Effector CD8-positive, alpha-beta T cell (primary cell): ENCODE measurements at regions not wholly inside any gene's neighbourhood (a gene's known extent, or its start where the extent isn't known, plus 50 kb on each side); places are given as distances from the start of the nearest gene placed in this dataset.
"Not testable (repeated sequence)": the region's sequence is repeated elsewhere in the genome, so short reads cannot be mapped to it uniquely, and the experiment has no call there.

Experiments
- DNase-seq: peaks from one replicate; lab custom pipeline; 2025; lab: John Stamatoyannopoulos, UW

DNA sequence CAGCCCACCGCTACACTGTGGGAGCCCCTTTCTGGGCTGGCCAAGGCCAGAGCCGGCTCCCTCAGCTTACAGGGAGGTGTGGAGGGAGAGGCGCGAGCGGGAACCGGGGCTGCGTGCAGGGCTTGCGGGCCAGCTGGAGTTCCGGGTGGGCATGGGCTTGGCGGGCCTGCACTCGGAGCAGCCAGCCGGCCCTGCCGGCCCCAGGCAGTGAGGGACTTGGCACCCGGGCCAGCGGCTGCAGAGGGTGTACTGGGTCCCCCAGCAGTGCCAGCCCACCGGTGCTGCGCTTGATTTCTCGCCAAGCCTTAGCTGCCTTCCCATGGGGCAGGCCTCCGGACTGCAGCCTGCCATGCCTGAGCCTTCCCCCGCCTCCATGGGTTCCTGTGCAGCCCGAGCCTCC is 306.2 kb downstream of the PPP4R3C start:
- DNase-seq, result not testable (repeated sequence)

DNA sequence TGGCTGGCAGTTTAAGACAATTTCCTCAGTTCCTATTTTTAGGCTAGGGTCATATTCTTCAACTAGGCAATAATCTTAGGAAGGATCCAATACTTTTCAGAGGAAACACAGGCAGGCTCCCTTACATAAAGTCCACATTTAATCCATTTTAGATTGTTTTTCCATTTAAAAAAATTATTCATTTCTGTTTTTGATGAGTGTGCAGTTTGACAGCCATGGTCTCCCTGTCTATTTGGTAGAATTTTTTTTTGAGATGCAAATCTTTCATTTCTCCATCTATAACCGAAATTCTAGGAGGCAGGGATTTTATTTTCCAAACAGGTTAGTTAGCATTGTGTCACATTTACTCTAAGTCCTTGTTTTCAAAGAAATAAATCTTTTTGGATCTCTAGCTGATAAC is 326.8 kb downstream of the PPP4R3C start:
- DNase-seq, result no peak

GRCh38 chrX:27132862-27133261 is 330.3 kb downstream of the PPP4R3C start:
- no peak for DNase-seq

DNA sequence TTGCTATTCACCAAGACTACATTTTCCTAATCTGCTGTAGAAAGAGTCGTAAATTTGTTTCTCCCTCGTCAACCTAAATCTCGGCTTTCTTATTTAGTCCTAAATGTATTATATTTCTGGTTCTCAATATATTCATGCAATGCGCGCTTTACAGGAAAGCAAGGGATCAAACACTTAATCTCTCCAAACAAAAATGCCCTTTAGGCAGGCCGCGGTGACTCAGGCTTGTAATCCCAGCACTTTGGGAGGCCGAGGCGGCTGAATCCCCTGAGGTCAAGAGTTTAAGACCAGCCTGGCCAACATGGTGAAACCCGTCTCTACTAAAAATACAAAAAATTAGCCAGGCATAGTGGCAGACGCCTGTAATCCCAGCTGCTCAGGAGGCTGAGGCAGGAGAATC is 376.0 kb downstream of the PPP4R3C start:
- DNase-seq, result not testable (repeated sequence)

DNA sequence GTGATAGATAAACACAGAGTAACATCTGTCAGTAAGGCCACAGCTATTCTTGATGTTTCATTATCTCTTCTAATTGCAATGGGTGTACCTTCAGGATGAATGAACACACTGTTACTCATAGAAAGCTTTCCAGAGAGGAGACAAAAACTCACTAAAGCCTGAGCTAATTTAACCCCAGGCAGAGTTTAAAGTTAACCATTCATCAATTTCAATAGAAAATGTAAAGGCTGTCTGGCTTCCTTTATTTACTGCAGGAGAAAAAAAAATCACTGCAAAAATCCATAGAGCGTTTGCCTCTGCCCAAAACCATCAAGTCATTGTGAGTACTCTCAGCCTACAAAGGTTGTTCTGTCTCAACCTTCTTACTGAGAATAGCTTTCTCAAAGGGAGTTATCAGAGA is 376.9 kb downstream of the PPP4R3C start:
- no peak for DNase-seq

GRCh38 chrX:27085346-27085745 is 377.8 kb downstream of the PPP4R3C start:
- DNase-seq, result no peak

DNA sequence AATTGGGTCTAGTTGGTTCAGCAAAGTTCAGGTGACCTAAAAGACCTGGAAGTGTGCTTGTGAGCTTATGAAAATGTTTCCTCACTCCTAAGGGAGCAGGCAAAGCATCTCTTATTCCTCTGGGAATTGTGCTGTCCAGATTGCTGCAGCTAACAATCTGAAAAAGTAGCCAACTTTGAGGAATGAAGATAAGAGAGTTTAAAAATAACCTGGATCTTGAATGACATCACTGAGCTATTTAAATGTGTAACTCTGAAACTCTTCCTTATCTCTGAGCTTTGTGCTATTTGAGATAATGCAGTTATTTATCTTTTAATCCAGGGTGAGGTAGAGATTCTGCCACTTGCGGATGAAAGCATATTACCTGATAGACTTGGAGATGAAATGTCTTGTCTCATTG is 384.8 kb downstream of the PPP4R3C start:
- DNase-seq, result no peak

DNA sequence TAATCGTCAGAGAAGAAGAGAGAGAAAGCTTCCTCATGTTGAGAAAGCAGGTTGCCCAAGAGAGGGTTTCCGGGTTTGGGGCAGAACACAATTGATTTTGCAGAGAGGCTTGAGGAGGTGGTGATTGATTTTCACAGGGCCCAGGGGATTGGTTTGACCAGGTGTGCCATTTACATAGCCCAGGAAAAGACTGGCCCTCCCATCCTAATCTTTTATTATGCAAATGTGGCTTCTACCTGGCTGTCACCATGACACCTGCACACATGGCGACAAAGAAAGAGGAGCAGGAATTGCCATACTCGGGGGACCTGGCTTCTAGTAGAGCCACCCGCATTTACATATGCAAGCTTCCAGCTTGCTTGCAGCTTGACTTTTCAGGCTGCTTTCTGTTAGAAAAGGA is 405.3 kb downstream of the PPP4R3C start:
- DNase-seq, result no peak

- DNase-seq, result no peak
These were observed 423.8 kb downstream of the PPP4R3C start for GRCh38 chrX:27039332-27039731.

DNA sequence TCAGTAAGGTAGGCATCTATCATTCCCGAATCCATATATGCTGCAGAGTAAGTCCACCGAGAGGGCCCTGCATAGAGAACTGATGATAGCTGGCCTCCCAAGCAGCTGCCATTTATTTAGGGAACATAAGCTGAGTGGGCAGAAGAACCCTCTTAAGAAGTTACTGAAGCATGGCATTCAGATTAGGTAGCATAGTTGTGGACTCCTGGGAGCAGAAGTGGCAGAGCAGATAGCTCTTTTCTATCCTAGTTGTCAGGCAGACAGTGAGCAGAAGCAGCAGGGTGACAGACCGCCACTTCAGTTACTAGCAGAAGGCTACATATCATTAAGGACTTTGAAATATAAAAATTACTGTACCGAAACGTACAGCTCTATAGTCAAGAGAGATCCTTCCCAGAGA is 454.7 kb downstream of the PPP4R3C start:
- no peak for DNase-seq

DNA sequence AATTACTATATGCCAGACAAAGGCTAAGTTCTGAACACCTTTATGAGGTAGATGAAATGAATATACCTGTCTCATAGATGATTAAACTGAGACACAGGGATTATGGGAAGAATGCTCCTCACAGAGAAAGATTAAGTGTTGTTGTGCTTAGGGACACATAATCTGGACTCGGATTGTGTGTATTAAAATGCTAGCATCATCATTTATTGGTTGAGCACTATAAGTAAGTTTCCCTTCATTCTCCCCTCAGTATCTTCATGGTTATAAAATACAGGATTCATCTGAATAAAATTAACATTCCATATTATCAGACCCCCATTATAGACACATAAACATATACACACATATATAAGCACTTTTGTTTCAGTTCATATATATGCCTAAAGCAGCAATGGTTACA is 463.5 kb downstream of the PPP4R3C start:
- no peak for DNase-seq

DNA sequence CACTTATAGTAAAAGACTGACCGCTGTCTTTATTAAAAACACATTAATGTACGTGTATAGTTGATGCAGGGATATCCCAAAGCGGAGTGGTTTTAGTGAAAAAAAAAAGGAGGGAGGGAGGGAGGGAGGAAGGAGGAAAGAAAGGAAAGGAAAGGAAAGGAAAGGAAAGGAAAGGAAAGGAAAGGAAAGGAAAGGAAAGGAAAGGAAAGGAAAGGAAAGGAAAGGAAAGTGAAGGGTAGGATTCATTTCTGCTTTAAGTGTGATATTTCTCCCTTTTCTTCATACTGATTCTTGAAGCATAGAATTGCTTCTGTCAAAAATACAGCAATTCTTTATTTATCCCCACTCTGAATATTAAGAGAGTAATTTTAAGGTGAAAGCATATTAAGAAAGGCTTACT is 504.9 kb downstream of the PPP4R3C start:
- DNase-seq, result no peak

GRCh38 chrX:26954029-26954428 is 509.1 kb downstream of the PPP4R3C start:
- DNase-seq, result no peak

DNA sequence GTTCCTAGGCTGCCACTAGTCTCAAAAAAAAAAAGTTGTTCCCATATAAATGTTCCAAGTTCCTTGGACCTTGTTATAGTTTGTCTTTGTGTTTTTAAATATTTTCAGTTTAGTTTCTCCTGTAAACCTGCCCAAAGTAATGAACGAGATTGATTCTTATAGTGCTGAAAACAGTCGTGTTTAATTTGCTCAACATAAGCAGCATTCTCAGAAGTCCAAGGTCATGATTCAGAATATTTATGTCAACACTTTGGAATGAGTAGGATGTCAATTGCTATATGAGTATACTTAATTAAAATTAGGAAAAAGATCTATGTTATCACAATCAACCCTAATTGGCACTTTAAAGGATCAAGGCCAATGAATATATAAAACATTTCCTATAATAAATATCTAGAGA is 510.9 kb downstream of the PPP4R3C start:
- DNase-seq, result no peak

DNA sequence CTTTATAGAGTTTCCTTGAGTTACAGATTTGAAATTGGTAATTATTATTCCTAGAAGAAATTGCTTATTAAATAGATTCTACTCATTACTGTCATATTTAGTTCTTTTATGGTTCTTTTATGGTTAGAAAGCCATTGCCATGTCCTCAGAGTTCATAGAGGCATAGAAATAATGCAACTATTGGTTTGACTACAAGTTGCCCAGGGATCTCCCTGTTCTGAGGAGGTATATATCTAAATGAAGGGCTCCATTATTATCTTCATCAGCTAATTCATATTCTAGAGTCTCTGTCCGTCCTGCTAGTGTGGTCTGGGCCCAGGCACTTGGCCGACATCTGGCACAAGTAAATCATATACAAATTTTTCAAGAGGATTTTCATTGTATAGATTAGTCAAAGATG is 535.7 kb downstream of the PPP4R3C start:
- DNase-seq, result no peak

DNA sequence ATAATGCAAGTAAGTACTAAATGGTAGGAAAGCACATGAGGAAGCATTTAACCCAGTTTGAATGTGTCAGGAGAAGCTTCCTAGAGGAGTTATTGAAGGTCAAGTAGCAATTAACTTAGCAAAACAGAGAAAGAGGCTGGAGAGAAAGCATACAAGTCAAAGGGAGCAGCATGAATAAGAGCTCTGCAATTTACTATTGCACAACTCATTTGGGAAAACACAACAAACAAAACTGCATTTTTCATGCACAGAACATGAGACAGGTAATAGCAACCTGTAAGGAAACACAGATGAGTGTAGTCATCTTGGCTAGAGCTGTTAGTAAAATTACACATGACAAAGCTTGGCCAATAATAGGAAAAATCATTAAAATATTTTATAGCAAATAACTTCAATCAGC is 538.1 kb downstream of the PPP4R3C start:
- DNase-seq, result no peak

DNA sequence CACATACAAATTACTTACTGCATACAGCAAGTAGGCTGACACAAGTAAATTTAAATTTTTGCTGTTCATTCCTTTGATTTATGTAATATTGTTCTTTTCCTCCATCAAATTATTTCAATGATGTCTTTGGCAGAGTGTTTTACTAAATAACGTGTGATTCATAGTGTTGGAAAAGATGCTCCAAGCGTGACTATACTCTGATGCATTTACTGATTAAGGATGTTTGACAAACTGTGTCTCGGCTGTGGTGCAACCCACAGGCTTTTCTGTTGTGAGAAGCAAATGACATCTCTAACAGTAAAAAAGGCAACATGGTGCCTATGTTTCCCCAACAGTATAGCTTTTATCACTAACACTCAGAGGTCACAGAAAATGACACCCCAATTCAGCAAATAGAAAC is 540.9 kb downstream of the PPP4R3C start:
- no peak for DNase-seq

GRCh38 chrX:26918631-26919030 is 544.5 kb downstream of the PPP4R3C start:
- DNase-seq, result no peak

- no peak for DNase-seq
These were observed 546.1 kb downstream of the PPP4R3C start for GRCh38 chrX:26916991-26917390.

GRCh38 chrX:26915064-26915463 is 548.1 kb downstream of the PPP4R3C start:
- DNase-seq, result no peak

DNA sequence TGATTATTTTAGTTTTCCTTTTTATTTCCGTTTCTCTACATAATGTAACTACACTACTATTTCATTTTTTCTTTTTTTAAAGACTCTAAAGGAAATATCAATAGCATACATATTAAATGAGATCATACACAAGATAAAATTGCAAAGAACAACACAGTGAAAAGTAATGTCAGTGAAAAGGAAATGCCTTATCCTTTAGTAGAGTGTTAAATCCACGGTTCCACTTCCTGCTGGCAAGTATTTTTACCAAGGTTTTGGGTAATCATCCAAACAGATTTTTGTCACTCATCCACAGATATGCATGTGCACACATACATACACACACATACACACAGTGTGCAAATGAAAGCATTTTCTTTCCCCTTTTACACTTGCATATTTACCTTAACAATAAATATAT is 548.9 kb downstream of the PPP4R3C start:
- no peak for DNase-seq

DNA sequence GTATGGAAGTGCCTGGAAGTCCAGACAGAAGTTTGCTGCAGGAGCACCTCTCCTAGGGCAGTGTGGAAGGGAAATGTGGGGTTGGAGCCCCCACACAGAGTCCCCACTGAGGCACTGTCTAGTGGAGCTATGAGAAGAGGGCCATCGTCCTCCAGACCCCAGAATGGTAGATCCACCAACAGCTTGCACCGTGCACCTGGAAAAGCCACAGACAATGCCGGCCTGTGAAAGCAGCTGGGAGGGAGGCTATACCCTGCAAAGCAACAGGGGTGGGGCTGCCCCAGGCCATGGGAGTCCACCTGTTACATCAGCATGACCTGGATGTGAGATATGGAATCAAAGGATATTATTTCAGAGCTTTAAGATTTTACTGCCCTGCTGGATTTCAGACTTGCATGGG is 551.4 kb downstream of the PPP4R3C start:
- DNase-seq, result not testable (repeated sequence)

GRCh38 chrX:26909728-26910127 is 553.4 kb downstream of the PPP4R3C start:
- no peak for DNase-seq

GRCh38 chrX:26908218-26908617 is 554.9 kb downstream of the PPP4R3C start:
- no peak for DNase-seq

- no peak for DNase-seq
These were observed 573.6 kb downstream of the PPP4R3C start for GRCh38 chrX:26889574-26889973.
